ENCODE measurements at regions not wholly inside any gene's neighbourhood (a gene's known extent, or its start where the extent isn't known, plus 50 kb on each side); places are given as distances from the start of the nearest gene placed in this dataset.
"Not testable (repeated sequence)": the region's sequence is repeated elsewhere in the genome, so short reads cannot be mapped to it uniquely, and the experiment has no call there.

DNA sequence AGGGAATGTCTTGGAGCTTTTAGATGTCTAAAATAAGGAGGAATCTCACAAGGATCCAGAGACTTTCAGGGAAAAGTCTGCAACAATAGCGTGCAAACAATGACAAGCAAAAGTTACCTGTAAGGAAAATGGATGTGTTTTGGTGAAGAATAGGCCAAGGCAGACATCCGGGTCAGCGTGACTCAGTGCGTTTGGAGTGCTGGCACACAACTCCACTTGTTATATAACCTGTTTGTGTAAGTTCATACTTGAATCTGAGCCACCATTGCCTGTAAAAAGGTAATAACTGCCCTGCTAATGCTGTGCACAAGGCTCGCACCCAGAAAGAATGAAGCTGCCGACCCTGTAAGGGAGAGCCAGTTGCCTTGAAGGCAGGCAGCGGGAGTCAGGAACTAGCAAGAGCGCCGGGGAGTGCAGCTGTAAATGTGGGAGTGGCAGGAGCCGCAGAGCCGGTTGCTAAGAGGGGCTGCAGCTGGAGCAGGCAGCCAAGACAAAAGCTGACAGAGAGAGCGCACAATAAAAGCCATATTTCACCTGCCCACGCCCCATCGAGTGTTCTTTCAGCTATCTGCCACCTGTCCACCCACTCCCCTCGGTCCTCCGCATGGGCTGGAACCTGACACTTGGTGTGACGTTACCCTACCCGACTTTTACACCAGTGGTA is 638.5 kb upstream of the MIS18BP1 start (continued):
- TF ChIP-seq, protein P1, sequence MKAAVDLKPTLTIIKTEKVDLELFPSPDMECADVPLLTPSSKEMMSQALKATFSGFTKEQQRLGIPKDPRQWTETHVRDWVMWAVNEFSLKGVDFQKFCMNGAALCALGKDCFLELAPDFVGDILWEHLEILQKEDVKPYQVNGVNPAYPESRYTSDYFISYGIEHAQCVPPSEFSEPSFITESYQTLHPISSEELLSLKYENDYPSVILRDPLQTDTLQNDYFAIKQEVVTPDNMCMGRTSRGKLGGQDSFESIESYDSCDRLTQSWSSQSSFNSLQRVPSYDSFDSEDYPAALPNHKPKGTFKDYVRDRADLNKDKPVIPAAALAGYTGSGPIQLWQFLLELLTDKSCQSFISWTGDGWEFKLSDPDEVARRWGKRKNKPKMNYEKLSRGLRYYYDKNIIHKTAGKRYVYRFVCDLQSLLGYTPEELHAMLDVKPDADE (IDR thresholded peaks at IDR 0.05) = no peak
- no peak for TF ChIP-seq REST (IDR thresholded peaks at IDR 0.05; ENCODE audit: unreplicated experiment)
- TF ChIP-seq ZNF331 (CRISPR knock-in tag; IDR thresholded peaks at IDR 0.05; ENCODE audit: low read depth) = no peak
- TF ChIP-seq STAT1 (IDR thresholded peaks at IDR 0.05; ENCODE audit: unreplicated experiment) = no peak
- no peak for TF ChIP-seq EZH2 (IDR thresholded peaks at IDR 0.05; ENCODE audit: low read depth, unreplicated experiment)
- no peak for TF ChIP-seq POLR2AphosphoS5 (IDR thresholded peaks at IDR 0.05; ENCODE audit: low read depth)
- TF ChIP-seq EZH2phosphoT487 (IDR thresholded peaks at IDR 0.05; ENCODE audit: unreplicated experiment) = no peak
- TF ChIP-seq NANOG (IDR thresholded peaks at IDR 0.05; ENCODE audit: borderline replicate concordance) = no peak

DNA sequence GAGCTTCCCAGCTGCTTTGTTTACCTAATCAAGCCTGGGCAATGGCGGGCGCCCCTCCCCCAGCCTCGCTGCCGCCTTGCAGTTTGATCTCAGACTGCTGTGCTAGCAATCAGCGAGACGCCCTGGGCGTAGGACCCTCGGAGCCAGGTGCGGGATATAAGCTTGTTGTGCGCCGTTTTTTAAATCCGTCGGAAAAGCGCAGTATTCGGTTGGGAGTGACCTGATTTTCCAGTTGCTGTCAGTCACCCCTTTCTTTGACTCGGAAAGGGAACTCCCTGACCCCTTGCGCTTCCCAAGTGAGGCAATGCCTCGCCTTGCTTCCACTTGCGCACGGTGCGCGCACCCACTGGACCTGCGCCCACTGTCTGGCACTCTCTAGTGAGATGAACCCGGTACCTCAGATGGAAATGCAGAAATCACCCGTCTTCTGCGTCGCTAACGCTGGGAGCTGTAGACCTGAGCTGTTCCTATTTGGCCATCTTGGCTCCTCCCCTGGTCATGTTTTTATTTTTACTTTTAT is 635.8 kb upstream of the MIS18BP1 start:
- DNase-seq (ENCODE audit: low spot score) = peak; percentile 17

DNA sequence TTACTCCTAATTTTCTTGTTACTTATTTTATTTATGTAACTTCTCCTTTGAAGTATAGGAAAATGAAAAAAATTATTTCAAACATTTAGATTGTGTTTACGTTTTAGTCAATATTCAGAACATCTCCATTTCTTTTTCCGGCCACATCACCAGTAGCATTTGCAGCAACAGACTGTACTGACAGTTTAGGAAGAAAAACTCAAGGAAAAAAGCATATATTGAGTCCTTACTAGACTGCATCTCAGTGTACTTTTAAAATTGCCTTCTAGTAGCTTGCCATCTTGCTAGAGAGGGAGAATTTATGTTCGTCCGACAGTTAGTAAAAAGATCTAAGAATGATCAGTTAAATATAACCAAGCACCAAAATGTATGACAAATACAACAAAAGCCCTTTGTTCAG is 625.0 kb upstream of the MIS18BP1 start:
- ATAC-seq = no peak
- H4K20me1 ChIP-seq (replicated peaks; ENCODE audit: insufficient read depth) = no peaks in the 10 kb centered on the region
- no peak for TF ChIP-seq JUNB (IDR thresholded peaks at IDR 0.05; ENCODE audit: unreplicated experiment)
- TF ChIP-seq EZH2 (IDR thresholded peaks at IDR 0.05; ENCODE audit: low read depth, unreplicated experiment) = no peak
- no peak for TF ChIP-seq EZH2phosphoT487 (IDR thresholded peaks at IDR 0.05; ENCODE audit: unreplicated experiment)
- TF ChIP-seq REST (IDR thresholded peaks at IDR 0.05; ENCODE audit: unreplicated experiment) = no peak

More for the DNA sequence above, 635.8 kb upstream of the MIS18BP1 start:
- not testable (repeated sequence) for H2AFZ ChIP-seq; H3K36me3 Mint-ChIP-seq (ENCODE audit: low read depth); H3K79me2 ChIP-seq (replicated peaks; ENCODE audit: insufficient read depth); H4K20me1 ChIP-seq (replicated peaks; ENCODE audit: insufficient read depth); ATAC-seq; H3K9me2 ChIP-seq (ENCODE audit: insufficient read depth); H3K9me3 Mint-ChIP-seq; H3K36me3 ChIP-seq (ENCODE audit: insufficient read depth); H3K4me1 ChIP-seq (ENCODE audit: insufficient read depth); H3K27me3 Mint-ChIP-seq (ENCODE audit: insufficient read depth, low read depth, poor library complexity); H3K27me3 ChIP-seq (ENCODE audit: insufficient read depth); H3K27ac ChIP-seq (ENCODE audit: low read depth); H3F3A ChIP-seq (replicated peaks; ENCODE audit: low read depth)
- Mint-ChIP-seq H3K27ac (peak overlapping the region; percentile 89), H3K4me1 (peaks cover 18% of the 10 kb centered on the region), H3K4me3 (peak overlapping the region; percentile 32; the same call in 2 of the 3 replicates)
- peak overlapping the region; percentile 67 for H3K4me2 ChIP-seq
- H3K4me3 ChIP-seq = peak overlapping the region; percentile 41

More for the DNA sequence above, 625.0 kb upstream of the MIS18BP1 start:
- DNase-seq (ENCODE audit: low spot score) = no peak
- H3K4me2 ChIP-seq = no peak overlapping the region
- no peak overlapping the region for H3K4me3 Mint-ChIP-seq
- no peaks in the 10 kb centered on the region for H3F3A ChIP-seq (replicated peaks; ENCODE audit: low read depth)
- peaks cover 6% of the 10 kb centered on the region for H3K27me3 Mint-ChIP-seq (ENCODE audit: insufficient read depth, low read depth, poor library complexity)
- H3K27me3 ChIP-seq (ENCODE audit: insufficient read depth) = no peaks in the 10 kb centered on the region
- H3K79me2 ChIP-seq (replicated peaks; ENCODE audit: insufficient read depth) = no peaks in the 10 kb centered on the region
- no peak overlapping the region for H3K4me3 ChIP-seq
- H3K9me2 ChIP-seq (ENCODE audit: insufficient read depth) = no peaks in the 10 kb centered on the region; the same call in 1 of the 2 replicates
- H2AFZ ChIP-seq = no peak overlapping the region
- no peak overlapping the region for H3K27ac ChIP-seq (ENCODE audit: low read depth)
- peaks cover 10% of the 10 kb centered on the region for H3K9me3 Mint-ChIP-seq
- H3K36me3 Mint-ChIP-seq (ENCODE audit: low read depth) = peaks cover 4% of the 10 kb centered on the region; the same call in 2 of the 3 replicates
- H3K36me3 ChIP-seq (ENCODE audit: insufficient read depth) = no peaks in the 10 kb centered on the region
- H3K4me1 ChIP-seq (ENCODE audit: insufficient read depth) = no peaks in the 10 kb centered on the region
- H3K4me1 Mint-ChIP-seq = 0 out of 3 replicates have a peak, but pooled peaks cover 3% of the 10 kb centered on the region
- H3K27ac Mint-ChIP-seq = no peak overlapping the region

Measured in GM23338 (cell line).